ENCODE measurements at regions not wholly inside any gene's neighbourhood (a gene's known extent, or its start where the extent isn't known, plus 50 kb on each side); places are given as distances from the start of the nearest gene placed in this dataset.
A peak's percentile ranks its signal among the peaks of the same experiment; 100 is the strongest.

DNA sequence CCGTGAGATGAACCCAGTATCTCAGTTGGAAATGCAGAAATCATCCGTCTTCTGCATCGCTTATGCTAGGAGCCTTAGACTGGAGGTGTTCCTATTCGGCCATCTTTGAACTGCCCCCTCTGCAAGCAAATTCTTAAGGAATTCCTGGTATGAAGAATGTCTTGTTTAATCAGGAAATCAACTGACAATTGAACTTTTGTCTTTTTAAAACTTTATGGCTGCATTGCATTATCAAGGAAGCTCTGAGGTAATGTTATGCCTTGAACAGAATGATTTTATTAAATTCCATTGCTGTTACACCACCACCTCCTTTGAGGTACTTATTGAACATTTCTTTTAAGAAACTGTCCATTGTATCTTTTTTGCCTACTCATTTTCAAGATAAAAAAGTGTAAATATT, 1915.7 kb upstream of the CDH9 start:
- peaks cover 3 to 8% of the 10 kb centered on the region in 2 experiments; a peak in 2 of 4 replicates for H3K9me3 ChIP-seq (ENCODE audit: insufficient read depth in 2 of 2, low read depth in 1 of 2, low read length in 1 of 2)
- no peaks in the 10 kb centered on the region for H3K27me3 ChIP-seq (replicated peaks in 1 of 4; ENCODE audit: control insufficient read depth in 3 of 4, extremely low read depth in 1 of 4, insufficient read depth in 3 of 4, low read length in 3 of 4)
- no peak overlapping the region for H3K18ac ChIP-seq (ENCODE audit: extremely low read depth, low read length)
- no peak overlapping the region for H3K56ac ChIP-seq (replicated peaks; ENCODE audit: insufficient read length, low read depth, low read length)
- no peak overlapping the region for H2BK120ac ChIP-seq (replicated peaks; ENCODE audit: low read depth, low read length)
- TF ChIP-seq YY1 (IDR thresholded peaks at IDR 0.05; ENCODE audit: low read depth, low read length) = peak; percentile 31; the same call in 1 of the 2 replicates
- no peak for TF ChIP-seq EGR1 (IDR thresholded peaks at IDR 0.05; ENCODE audit: borderline replicate concordance, low read depth, low read length)
- TF ChIP-seq, protein P1, sequence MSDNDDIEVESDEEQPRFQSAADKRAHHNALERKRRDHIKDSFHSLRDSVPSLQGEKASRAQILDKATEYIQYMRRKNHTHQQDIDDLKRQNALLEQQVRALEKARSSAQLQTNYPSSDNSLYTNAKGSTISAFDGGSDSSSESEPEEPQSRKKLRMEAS (IDR thresholded peaks at IDR 0.05) = no peak
- TF ChIP-seq CHD2 (IDR thresholded peaks at IDR 0.05; ENCODE audit: low read length) = no peak
- 0 out of 2 replicates have a peak, but pooled peaks have one; percentile 22 for TF ChIP-seq TEAD4 (IDR thresholded peaks at IDR 0.05; ENCODE audit: low read depth, low read length)
- no peak for TF ChIP-seq CHD1 (IDR thresholded peaks at IDR 0.05; ENCODE audit: low read depth, low read length)
- TF ChIP-seq BACH1 (IDR thresholded peaks at IDR 0.05; ENCODE audit: low read length) = no peak
- no peak for TF ChIP-seq NRF1 (IDR thresholded peaks at IDR 0.05; ENCODE audit: low read depth, low read length)
- TF ChIP-seq RNF2 (IDR thresholded peaks at IDR 0.05; ENCODE audit: borderline replicate concordance, low read depth, low read length, missing control alignments, poor library complexity, severe bottlenecking) = no peak
- H3K4me2 ChIP-seq (ENCODE audit: insufficient read depth in 1 of 2, low read depth in 2 of 2, low read length in 2 of 2) = no peak overlapping the region
- H2BK5ac ChIP-seq (ENCODE audit: low read depth, low read length) = no peak overlapping the region
- H2BK15ac ChIP-seq (ENCODE audit: low read length) = no peak overlapping the region
- ChIA-PET CTCF (ENCODE audit: partially characterized antibody) (no interaction called here), POLR2A (ENCODE audit: partially characterized antibody) (interaction anchor here (1.3 kb wide), 1 partner anchor 14 kb away, joined by 3 read pairs; no protein-coding TSS in a partner anchor)
- DNase-seq (ENCODE audit: low read depth in 1 of 2, low spot score in 2 of 2) (no peak), FAIRE-seq (no peak)
- H4K8ac ChIP-seq (ENCODE audit: extremely low read depth, insufficient read depth, low read length) = no peak overlapping the region
- H2AFZ ChIP-seq (ENCODE audit: low read length) = no peak overlapping the region
- no peak overlapping the region for H2BK20ac ChIP-seq (ENCODE audit: low read length)
- H4K91ac ChIP-seq (replicated peaks; ENCODE audit: insufficient read length, low read length) = no peak overlapping the region
- no peak overlapping the region for H3K14ac ChIP-seq (ENCODE audit: insufficient read length)
- no peaks in the 10 kb centered on the region; a peak in 1 of 8 replicates for H3K36me3 ChIP-seq (ENCODE audit: control insufficient read depth in 2 of 4, insufficient read depth in 4 of 4, low read length in 3 of 4)
- H3K23ac ChIP-seq (ENCODE audit: insufficient read length) = no peak overlapping the region
- no peaks in the 10 kb centered on the region for H3K79me1 ChIP-seq (ENCODE audit: low read depth, low read length)
- H3K23me2 ChIP-seq (ENCODE audit: low read depth, low read length) = no peaks in the 10 kb centered on the region; the same call in 1 of the 2 replicates
- H4K20me1 ChIP-seq (replicated peaks in 1 of 2; ENCODE audit: control insufficient read depth in 1 of 2, insufficient read depth in 2 of 2, low read length in 2 of 2) = no peaks in the 10 kb centered on the region
- H2AK5ac ChIP-seq (ENCODE audit: low read depth, low read length) = no peak overlapping the region
- 90% methylated on average over 4 of the region's 4 CpGs; no CpG with 5 or more reads in 1 of the 2 experiments for WGBS, 2 experiments (ENCODE audit: extremely low coverage in 1 of 2, insufficient coverage in 1 of 2, insufficient read length in 1 of 2, insufficient replicate concordance in 2 of 2, low coverage in 1 of 2, low lambda C conversion rate in 2 of 2, missing lambda C conversion rate in 1 of 2)
- no peaks in the 10 kb centered on the region for H3K4me1 ChIP-seq (replicated peaks in 1 of 4; ENCODE audit: control insufficient read depth in 3 of 4, insufficient read depth in 4 of 4, low read length in 3 of 4)
- no peak overlapping the region for H3K27ac ChIP-seq (ENCODE audit: low read depth, low read length)
- no peak overlapping the region for H3K9ac ChIP-seq (replicated peaks in 1 of 4; ENCODE audit: extremely low read depth in 1 of 4, low read depth in 3 of 4, low read length in 3 of 4)
- H4K5ac ChIP-seq (ENCODE audit: insufficient read length, low read depth, low read length) = peak overlapping the region; percentile 66
- no peak overlapping the region for H3K4ac ChIP-seq (replicated peaks; ENCODE audit: insufficient read length, low read depth, low read length)
- H3K79me2 ChIP-seq (ENCODE audit: control insufficient read depth in 1 of 2, insufficient read depth in 2 of 2, low read length in 2 of 2) = no peaks in the 10 kb centered on the region
- H2BK12ac ChIP-seq (ENCODE audit: low read depth, low read length) = no peak overlapping the region
- H3K4me3 ChIP-seq (ENCODE audit: extremely low read depth in 1 of 4, insufficient read depth in 2 of 4, low read depth in 3 of 4, low read length in 4 of 4) = no peak overlapping the region; a peak in 1 of 8 replicates

All from H1 (cell line).